Stomach (tissue), 8 donors: ENCODE measurements at regions not wholly inside any gene's neighbourhood (a gene's known extent, or its start where the extent isn't known, plus 50 kb on each side); places are given as distances from the start of the nearest gene placed in this dataset.
A peak's percentile ranks its signal among the peaks of the same experiment; 100 is the strongest.

Experiments used
- DNase-seq, 2 donors: peaks; one replicate each; pipeline versions ENCODE4 v3.0.0 to v3.0.0-alpha.2; 2013 to 2019
- H3K27ac ChIP-seq, 5 donors: fragments of 200-600 bp in 4 of 5; sonication (generic) in 4 of 5; one replicate each; pipeline ENCODE4 v1.5.1; 2013 to 2019; ENCODE audit warnings: mild to moderate bottlenecking in 1 of 5, moderate library complexity in 1 of 5
- H3K27me3 ChIP-seq, 3 donors: fragments of 200-600 bp; sonication (generic); one replicate each; pipeline ENCODE4 v1.5.1; 2017 to 2019; ENCODE audit warnings: mixed run types in 1 of 3
- H3K36me3 ChIP-seq, 4 donors: fragments of 200-600 bp; sonication (generic); 1 replicate in 3 of 4; 2 replicates in 1 of 4; pipeline ENCODE4 v1.5.1; 2016 to 2019
- H3K4me1 ChIP-seq, 4 donors: fragments of 200-600 bp; sonication (generic); one replicate each; pipeline ENCODE4 v1.5.1; 2016 to 2019
- H3K4me3 ChIP-seq, 4 donors: fragments of 200-600 bp; sonication (generic) in 3 of 4; one replicate each; pipeline ENCODE4 v1.5.1; 2016 to 2019; ENCODE audit warnings: mild to moderate bottlenecking in 1 of 4
- H3K9me3 ChIP-seq, 4 donors: fragments of 200-600 bp; sonication (generic); one replicate each; pipeline ENCODE4 v1.5.1; 2016 to 2019
- EP300 ChIP-seq: sonication (generic); formaldehyde crosslinking; IDR thresholded peaks from one replicate; pipeline ENCODE4 v1.6.1; 2017; ENCODE audit warnings: antibody characterized with exemption
- POLR2A ChIP-seq, 4 donors: fragments of 450-650 bp; IDR thresholded peaks; one replicate each; pipeline ENCODE4 v1.6.1; 2016; ENCODE audit warnings: antibody characterized with exemption in 4 of 4, control low read depth in 2 of 4, mild to moderate bottlenecking in 1 of 4, moderate library complexity in 1 of 4
- POLR2AphosphoS5 ChIP-seq, 3 donors: sonication (generic); formaldehyde crosslinking; IDR thresholded peaks; one replicate each; pipeline ENCODE4 v1.6.1; 2016; ENCODE audit warnings: antibody characterized with exemption in 3 of 3
- WGBS, 5 donors: extraction: QIAGEN DNeasy Blood & Tissue Kit in 3 of 5; methylation state at CpG; one replicate each; pipeline versions ENCODE4 v1.1.5 to v1.1.7; 2013 to 2018; 5-methylcytosine and 5-hydroxymethylcytosine counted together
- intact Hi-C: fragments of 100-400 bp; cut with DNase I; formaldehyde crosslinking; loops from one replicate; pipeline ENCODE4 v1.15.1; 2023; ENCODE audit warnings: low total_unique reads
- TF ChIP-seq, protein P1 (sequence below), 7 experiments: fragments of 450-650 bp in 4 of 7; fragments of 200-600 bp in 3 of 7; sonication (generic) in 3 of 7; IDR thresholded peaks; one replicate each; pipeline ENCODE4 v1.5.1; 2016 to 2019; ENCODE audit warnings: antibody characterized with exemption in 7 of 7, control low read depth in 2 of 7, mild to moderate bottlenecking in 1 of 7
- donor health status: healthy with polysubstance abuse.
- donor health status: Bipolar disorder and iron deficiency.
- donor health status: healthy.

DNA sequence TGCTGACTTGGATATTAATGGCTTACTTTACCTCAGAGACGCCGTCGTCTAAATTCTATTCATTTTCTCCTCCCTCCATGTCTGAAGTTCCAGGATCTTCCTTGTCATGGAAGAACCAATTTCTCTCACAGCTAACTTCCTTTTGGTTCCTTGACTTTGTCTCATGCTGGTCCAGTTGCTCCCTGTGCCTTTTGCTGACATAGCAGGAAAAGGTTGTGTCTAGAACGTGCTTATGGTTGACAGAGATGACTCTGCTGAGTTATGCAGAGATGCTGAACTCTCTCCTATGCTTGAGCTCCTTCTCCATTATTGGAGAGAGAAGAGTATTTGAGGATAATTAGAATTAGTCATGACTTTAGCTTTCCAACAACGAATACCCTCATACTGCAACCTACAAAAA is 1338.9 kb downstream of the MAT2B start:
- Histone ChIP-seq H3K4me1 (no peaks in the 10 kb centered on the region), H3K27ac (no peak overlapping the region), H3K9me3 (no peaks in the 10 kb centered on the region), H3K4me3 (no peak overlapping the region), H3K27me3 (no peaks in the 10 kb centered on the region), H3K36me3 (no peaks in the 10 kb centered on the region)
- intact Hi-C loops, result no loop called here
- 84 to 90% (median 86%) methylated on average over 5 of the region's 5 CpGs for WGBS, 5 donors
- TF ChIP-seq, protein P1, sequence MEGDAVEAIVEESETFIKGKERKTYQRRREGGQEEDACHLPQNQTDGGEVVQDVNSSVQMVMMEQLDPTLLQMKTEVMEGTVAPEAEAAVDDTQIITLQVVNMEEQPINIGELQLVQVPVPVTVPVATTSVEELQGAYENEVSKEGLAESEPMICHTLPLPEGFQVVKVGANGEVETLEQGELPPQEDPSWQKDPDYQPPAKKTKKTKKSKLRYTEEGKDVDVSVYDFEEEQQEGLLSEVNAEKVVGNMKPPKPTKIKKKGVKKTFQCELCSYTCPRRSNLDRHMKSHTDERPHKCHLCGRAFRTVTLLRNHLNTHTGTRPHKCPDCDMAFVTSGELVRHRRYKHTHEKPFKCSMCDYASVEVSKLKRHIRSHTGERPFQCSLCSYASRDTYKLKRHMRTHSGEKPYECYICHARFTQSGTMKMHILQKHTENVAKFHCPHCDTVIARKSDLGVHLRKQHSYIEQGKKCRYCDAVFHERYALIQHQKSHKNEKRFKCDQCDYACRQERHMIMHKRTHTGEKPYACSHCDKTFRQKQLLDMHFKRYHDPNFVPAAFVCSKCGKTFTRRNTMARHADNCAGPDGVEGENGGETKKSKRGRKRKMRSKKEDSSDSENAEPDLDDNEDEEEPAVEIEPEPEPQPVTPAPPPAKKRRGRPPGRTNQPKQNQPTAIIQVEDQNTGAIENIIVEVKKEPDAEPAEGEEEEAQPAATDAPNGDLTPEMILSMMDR (IDR thresholded peaks at IDR 0.05), result no peak
- DNase-seq, result no peak

DNA sequence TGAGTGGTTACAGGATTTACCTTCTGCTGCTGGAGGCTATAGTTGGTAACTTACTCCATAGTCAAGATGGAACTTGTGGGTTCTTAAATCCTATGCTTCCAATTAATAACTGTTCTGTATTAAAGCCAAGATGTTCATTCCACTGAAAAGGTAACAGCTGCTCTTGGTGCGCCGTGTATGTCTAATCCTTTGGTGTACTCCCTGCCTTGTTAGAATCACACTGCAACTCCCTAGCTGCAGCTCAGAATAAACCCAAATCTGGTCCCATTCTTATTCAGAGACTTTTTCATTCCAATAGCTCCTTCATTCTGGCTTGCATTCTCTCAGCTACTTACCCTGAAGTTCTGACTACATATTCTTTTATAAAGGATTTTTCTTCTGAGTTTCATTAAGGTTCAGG is 1355.5 kb downstream of the MAT2B start:
- H3K9me3 ChIP-seq, result no peaks in the 10 kb centered on the region
- 69 to 89% (median 85%) methylated on average over 2 of the region's 2 CpGs for WGBS, 5 donors
- no peak overlapping the region for H3K4me3 ChIP-seq
- H3K36me3 ChIP-seq, result no peaks in the 10 kb centered on the region
- no peak for TF ChIP-seq EP300
- no peak for TF ChIP-seq POLR2AphosphoS5 (IDR thresholded peaks at IDR 0.05)
- TF ChIP-seq, protein P1 (IDR thresholded peaks at IDR 0.05), result no peak
- TF ChIP-seq POLR2A (IDR thresholded peaks at IDR 0.05), result no peak
- H3K27ac ChIP-seq, result no peak overlapping the region
- intact Hi-C loops, result no loop called here
- no peaks in the 10 kb centered on the region for H3K4me1 ChIP-seq
- no peaks in the 10 kb centered on the region for H3K27me3 ChIP-seq
- no peak for DNase-seq

DNA sequence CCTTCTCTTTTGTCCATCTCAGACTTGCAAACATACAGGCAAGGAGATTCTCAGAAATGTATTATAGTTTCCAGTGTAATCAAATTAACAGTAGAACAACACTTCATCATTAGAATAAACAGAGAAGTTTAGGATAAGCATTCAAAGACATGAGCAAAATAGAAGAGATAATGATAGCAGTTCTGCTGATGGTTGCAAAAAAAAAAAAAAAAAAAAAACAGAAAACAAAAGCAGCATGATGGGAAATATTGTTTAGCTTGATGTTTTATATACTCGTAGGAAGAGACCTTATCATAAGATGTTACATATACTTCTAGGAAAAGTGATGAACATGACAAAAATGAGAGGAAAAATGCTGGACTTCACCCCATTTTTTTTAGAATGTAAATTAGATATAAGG is 1356.2 kb downstream of the MAT2B start:
- Histone ChIP-seq H3K36me3 (no peaks in the 10 kb centered on the region), H3K27ac (no peak overlapping the region), H3K9me3 (no peaks in the 10 kb centered on the region), H3K4me1 (no peaks in the 10 kb centered on the region), H3K27me3 (no peaks in the 10 kb centered on the region), H3K4me3 (no peak overlapping the region)
- TF ChIP-seq POLR2A (IDR thresholded peaks at IDR 0.05), result no peak
- TF ChIP-seq, protein P1 (IDR thresholded peaks at IDR 0.05), result no peak
- TF ChIP-seq EP300, result no peak
- TF ChIP-seq POLR2AphosphoS5 (IDR thresholded peaks at IDR 0.05), result no peak
- no peak for DNase-seq
- intact Hi-C loops, result no loop called here
- WGBS, 5 donors, result 68 to 83% (median 75%) methylated on average over 1 of the region's 1 CpG

DNA sequence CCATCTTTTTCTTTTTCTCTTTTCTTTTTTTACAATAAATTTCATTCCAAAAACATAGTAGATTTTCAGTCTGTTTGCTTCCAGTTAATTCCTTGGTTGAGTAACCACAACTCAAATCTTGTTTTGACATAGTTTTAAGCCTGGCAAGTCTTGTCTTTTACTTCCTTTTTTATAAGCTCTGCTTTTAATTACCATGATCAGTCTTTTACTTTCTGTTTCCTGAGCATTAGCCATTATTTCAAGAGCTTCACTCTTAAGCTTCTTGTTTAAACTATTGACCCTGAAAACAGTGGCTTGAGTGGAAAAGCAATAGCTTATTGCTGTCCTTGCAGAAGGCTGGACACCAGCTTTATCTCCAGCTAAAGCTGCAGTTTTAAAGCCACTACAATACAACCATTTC is 1363.3 kb downstream of the MAT2B start:
- DNase-seq, result peak in 1 of 2 donors; percentile 11
- Histone ChIP-seq H3K27me3 (no peaks in the 10 kb centered on the region), H3K4me3 (no peak overlapping the region), H3K36me3 (no peaks in the 10 kb centered on the region), H3K4me1 (no peaks in the 10 kb centered on the region), H3K27ac (no peak overlapping the region), H3K9me3 (no peaks in the 10 kb centered on the region)
- TF ChIP-seq, protein P1 (IDR thresholded peaks at IDR 0.05), result no peak
- TF ChIP-seq EP300 (no peak), POLR2A (IDR thresholded peaks at IDR 0.05) (no peak), POLR2AphosphoS5 (IDR thresholded peaks at IDR 0.05) (no peak)
- intact Hi-C loops, result no loop called here

DNA sequence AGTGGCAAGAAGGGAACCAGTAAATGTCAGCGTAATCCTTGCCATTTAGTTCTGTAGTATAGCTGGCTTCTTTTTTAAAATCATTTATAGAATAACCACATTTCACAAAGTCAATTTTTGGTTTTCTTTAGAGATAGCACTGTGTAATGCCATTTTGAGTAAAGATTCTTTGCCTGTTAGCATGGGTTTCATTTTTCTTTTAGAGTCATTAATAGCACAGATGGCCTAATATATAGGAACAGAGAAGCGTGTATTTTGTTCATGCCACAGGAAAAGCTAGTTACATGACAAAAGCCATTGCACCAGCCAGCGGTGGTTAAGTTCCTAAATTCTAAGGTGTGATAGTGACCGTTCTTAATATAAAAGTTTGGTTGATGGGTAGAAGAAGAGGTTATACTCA is 1363.9 kb downstream of the MAT2B start:
- DNase-seq, result no peak
- Histone ChIP-seq H3K9me3 (no peaks in the 10 kb centered on the region), H3K27ac (no peak overlapping the region), H3K4me3 (no peak overlapping the region), H3K27me3 (no peaks in the 10 kb centered on the region), H3K36me3 (no peaks in the 10 kb centered on the region), H3K4me1 (no peaks in the 10 kb centered on the region)
- WGBS, 5 donors, result 87 to 94% (median 92%) methylated on average over 4 of the region's 4 CpGs
- intact Hi-C loops, result no loop called here
- TF ChIP-seq EP300 (no peak), POLR2A (IDR thresholded peaks at IDR 0.05) (no peak)
- TF ChIP-seq, protein P1 (IDR thresholded peaks at IDR 0.05), result no peak
